ENCODE measurements at regions not wholly inside any gene's neighbourhood (a gene's known extent, or its start where the extent isn't known, plus 50 kb on each side); places are given as distances from the start of the nearest gene placed in this dataset.

- no peak for DNase-seq
- intact Hi-C loops (cut with DNase I) = no loop called here
- TF ChIP-seq CTCF (IDR thresholded peaks at IDR 0.05) = no peak
- WGBS, 2 donors = 61 to 76% methylated on average over 2 of the region's 2 CpGs
- Histone ChIP-seq H3K27ac (no peak overlapping the region), H3K4me3 (no peak overlapping the region), H3K4me1 (no peaks in the 10 kb centered on the region), H3K27me3 (no peaks in the 10 kb centered on the region), H3K9me3 (no peaks in the 10 kb centered on the region), H3K36me3 (no peaks in the 10 kb centered on the region)
- no peak for ATAC-seq
Observed at GRCh38 chr4:92060333-92060732, 243.4 kb upstream of the GRID2 start.

GRCh38 chr4:92064574-92064973 lies 239.2 kb upstream of the GRID2 start:
- intact Hi-C loops (cut with DNase I) = no loop called here
- no peak for TF ChIP-seq CTCF (IDR thresholded peaks at IDR 0.05)
- WGBS, 2 donors = 80 to 95% methylated on average over 4 of the region's 4 CpGs
- no peaks in the 10 kb centered on the region for H3K4me1 ChIP-seq
- peaks cover 0 to 7% (median 0%) of the 10 kb centered on the region in 11 donors for H3K9me3 ChIP-seq
- no peaks in the 10 kb centered on the region for H3K36me3 ChIP-seq
- no peak for ATAC-seq
- H3K4me3 ChIP-seq = no peak overlapping the region
- H3K27ac ChIP-seq = no peak overlapping the region
- no peak for DNase-seq
- no peaks in the 10 kb centered on the region for H3K27me3 ChIP-seq

GRCh38 chr4:92066485-92066884 lies 237.3 kb upstream of the GRID2 start:
- Histone ChIP-seq H3K4me3 (no peak overlapping the region), H3K27ac (no peak overlapping the region), H3K27me3 (no peaks in the 10 kb centered on the region), H3K36me3 (no peaks in the 10 kb centered on the region), H3K4me1 (no peaks in the 10 kb centered on the region), H3K9me3 (peaks cover 0 to 23% (median 5%) of the 10 kb centered on the region in 11 donors)
- ATAC-seq (no peak), DNase-seq (no peak)
- intact Hi-C loops (cut with DNase I) = no loop called here
- no peak for TF ChIP-seq CTCF (IDR thresholded peaks at IDR 0.05)

GRCh38 chr4:92071587-92071986 lies 232.2 kb upstream of the GRID2 start:
- WGBS, 2 donors = 100% methylated on average over 1 of the region's 1 CpG
- H3K27me3 ChIP-seq = no peaks in the 10 kb centered on the region
- H3K27ac ChIP-seq = no peak overlapping the region
- DNase-seq (no peak), ATAC-seq (no peak)
- no peaks in the 10 kb centered on the region for H3K36me3 ChIP-seq
- no peaks in the 10 kb centered on the region for H3K4me1 ChIP-seq
- no peak overlapping the region for H3K4me3 ChIP-seq
- no peak for TF ChIP-seq CTCF (IDR thresholded peaks at IDR 0.05)
- intact Hi-C loops (cut with DNase I) = no loop called here
- H3K9me3 ChIP-seq = peaks cover 0 to 36% (median 10%) of the 10 kb centered on the region in 11 donors

GRCh38 chr4:92074839-92075238 lies 228.9 kb upstream of the GRID2 start:
- no peak overlapping the region for H3K4me3 ChIP-seq
- peaks cover 0 to 33% (median 10%) of the 10 kb centered on the region in 11 donors for H3K9me3 ChIP-seq
- H3K27me3 ChIP-seq = no peaks in the 10 kb centered on the region
- ATAC-seq = no peak
- TF ChIP-seq CTCF (IDR thresholded peaks at IDR 0.05) = no peak
- H3K36me3 ChIP-seq = no peaks in the 10 kb centered on the region
- intact Hi-C loops (cut with DNase I) = no loop called here
- H3K27ac ChIP-seq = no peak overlapping the region
- no peak for DNase-seq
- H3K4me1 ChIP-seq = no peaks in the 10 kb centered on the region
